WTC11 (cell line): ENCODE measurements at regions not wholly inside any gene's neighbourhood (a gene's known extent, or its start where the extent isn't known, plus 50 kb on each side); places are given as distances from the start of the nearest gene placed in this dataset.

Experiments
- ATAC-seq: fragments of 200-7000 bp; cut with Tn5 transposase; 2 replicates; pipeline ENCODE4 v1.10.0; 2021; ENCODE audit warnings: mild to moderate bottlenecking, moderate library complexity
- CTCF ChIA-PET: fragments of 300-600 bp; sonication (Branson Sonifier 250); formaldehyde crosslinking; loops from one replicate; lab custom pipeline; 2021; ENCODE audit warnings: antibody characterized with exemption; lab: Charles Lee
- POLR2A ChIA-PET: fragments of 350-600 bp; sonication (Branson Sonifier 250); formaldehyde crosslinking; loops from one replicate; lab custom pipeline; 2021; ENCODE audit warnings: antibody characterized with exemption; lab: Charles Lee
- DNase-seq: peaks from one replicate; pipeline ENCODE4 v3.0.0; 2021; ENCODE audit warnings: low spot score
- H3K27ac Mint-ChIP-seq: 2 replicates; pipeline ENCODE4 v1.8.0; 2021; ENCODE audit warnings: mixed read lengths
- H3K27me3 Mint-ChIP-seq: 2 replicates; pipeline ENCODE4 v1.8.0; 2021; ENCODE audit warnings: low read depth, mild to moderate bottlenecking, moderate library complexity, mixed read lengths
- H3K36me3 Mint-ChIP-seq: 2 replicates; pipeline ENCODE4 v1.8.0; 2021; ENCODE audit warnings: mixed read lengths
- H3K4me1 Mint-ChIP-seq: 2 replicates; pipeline ENCODE4 v1.8.0; 2022; ENCODE audit warnings: mixed read lengths
- H3K4me3 Mint-ChIP-seq: 2 replicates; pipeline ENCODE4 v1.8.0; 2021; ENCODE audit warnings: mild to moderate bottlenecking, moderate library complexity, mixed read lengths
- H3K9me3 Mint-ChIP-seq: 2 replicates; pipeline ENCODE4 v1.8.0; 2021; ENCODE audit warnings: mixed read lengths
- CREB1 ChIP-seq: sonication (generic); formaldehyde crosslinking; IDR thresholded peaks from 2 replicates; pipeline ENCODE4 v1.8.0; 2023; ENCODE audit warnings: mild to moderate bottlenecking, missing genetic modification reagents
- EMX1 ChIP-seq: fragments of 250-450 bp; sonication (Bioruptor Pico); IDR thresholded peaks from 2 replicates; pipeline ENCODE4 v1.8.0; 2021; ENCODE audit warnings: mild to moderate bottlenecking
- ETV6 ChIP-seq: sonication (generic); formaldehyde crosslinking; IDR thresholded peaks from 2 replicates; pipeline ENCODE4 v1.8.1; 2022; ENCODE audit warnings: mild to moderate bottlenecking, missing genetic modification reagents
- FOXK1 ChIP-seq: sonication (generic); formaldehyde crosslinking; IDR thresholded peaks from 2 replicates; pipeline ENCODE4 v1.8.0; 2022; ENCODE audit warnings: mild to moderate bottlenecking, moderate library complexity, missing genetic modification reagents
- IRF2 ChIP-seq: sonication (generic); formaldehyde crosslinking; IDR thresholded peaks from 2 replicates; pipeline ENCODE4 v1.8.0; 2022; ENCODE audit warnings: low read depth, missing genetic modification reagents, borderline replicate concordance
- JUN ChIP-seq: sonication (generic); formaldehyde crosslinking; IDR thresholded peaks from 2 replicates; pipeline ENCODE4 v1.8.0; 2023; ENCODE audit warnings: mild to moderate bottlenecking, missing genetic modification reagents
- NFATC4 ChIP-seq: fragments of 250-450 bp; sonication (Bioruptor Pico); IDR thresholded peaks from 2 replicates; pipeline ENCODE4 v1.9.0; 2021; ENCODE audit warnings: mild to moderate bottlenecking
- NR3C1 ChIP-seq: sonication (generic); formaldehyde crosslinking; conservative IDR thresholded peaks from 2 replicates; pipeline ENCODE4 v1.8.1; 2023; ENCODE audit warnings: low read depth, mild to moderate bottlenecking, missing genetic modification reagents
- PRRX2 ChIP-seq: fragments of 250-450 bp; sonication (Bioruptor Pico); IDR thresholded peaks from 2 replicates; pipeline ENCODE4 v1.8.0; 2021; ENCODE audit warnings: mild to moderate bottlenecking
- USF1 ChIP-seq: sonication (generic); formaldehyde crosslinking; IDR thresholded peaks from 2 replicates; pipeline ENCODE4 v1.8.0; 2022; ENCODE audit warnings: mild to moderate bottlenecking, missing genetic modification reagents
- ZBTB21 ChIP-seq: sonication (generic); formaldehyde crosslinking; IDR thresholded peaks from 2 replicates; pipeline ENCODE4 v1.8.1; 2023; ENCODE audit warnings: mild to moderate bottlenecking, missing genetic modification reagents, borderline replicate concordance
- ZNF219 ChIP-seq: sonication (generic); formaldehyde crosslinking; IDR thresholded peaks from 2 replicates; pipeline ENCODE4 v1.8.0; 2023; ENCODE audit warnings: missing genetic modification reagents, mild to moderate bottlenecking, borderline replicate concordance
- ZNF423 ChIP-seq: fragments of 250-450 bp; sonication (Bioruptor Pico); IDR thresholded peaks from 2 replicates; pipeline ENCODE4 v2.1.2; 2022; ENCODE audit warnings: mild to moderate bottlenecking, moderate library complexity
- TF ChIP-seq, protein P1 (sequence below): sonication (generic); formaldehyde crosslinking; IDR thresholded peaks from 2 replicates; pipeline ENCODE4 v1.8.1; 2022; ENCODE audit warnings: low read depth, mild to moderate bottlenecking, moderate library complexity, missing genetic modification reagents, borderline replicate concordance
- TF ChIP-seq, protein P2 (sequence below): sonication (generic); formaldehyde crosslinking; conservative IDR thresholded peaks from 2 replicates; pipeline ENCODE4 v1.8.1; 2023; ENCODE audit warnings: mild to moderate bottlenecking, low read depth, missing genetic modification reagents, moderate library complexity
- TF ChIP-seq, protein P3 (sequence below): sonication (generic); formaldehyde crosslinking; IDR thresholded peaks from 2 replicates; pipeline ENCODE4 v1.8.0; 2023; ENCODE audit warnings: missing genetic modification reagents
- TF ChIP-seq, protein P4 (sequence below): sonication (generic); formaldehyde crosslinking; IDR thresholded peaks from 2 replicates; pipeline ENCODE4 v1.8.0; 2022; ENCODE audit warnings: mild to moderate bottlenecking, missing genetic modification reagents
- TF ChIP-seq, protein P5 (sequence below): sonication (generic); formaldehyde crosslinking; IDR thresholded peaks from 2 replicates; pipeline ENCODE4 v1.8.0; 2022; ENCODE audit warnings: mild to moderate bottlenecking, missing genetic modification reagents
- TF ChIP-seq, protein P6 (sequence below): sonication (generic); formaldehyde crosslinking; IDR thresholded peaks from 2 replicates; pipeline ENCODE4 v1.8.1; 2023; ENCODE audit warnings: mild to moderate bottlenecking, missing genetic modification reagents

GRCh38 chr1:105427543-105427942 lies 1628.9 kb upstream of the PRMT6 start (continued):
- TF ChIP-seq, protein P1, sequence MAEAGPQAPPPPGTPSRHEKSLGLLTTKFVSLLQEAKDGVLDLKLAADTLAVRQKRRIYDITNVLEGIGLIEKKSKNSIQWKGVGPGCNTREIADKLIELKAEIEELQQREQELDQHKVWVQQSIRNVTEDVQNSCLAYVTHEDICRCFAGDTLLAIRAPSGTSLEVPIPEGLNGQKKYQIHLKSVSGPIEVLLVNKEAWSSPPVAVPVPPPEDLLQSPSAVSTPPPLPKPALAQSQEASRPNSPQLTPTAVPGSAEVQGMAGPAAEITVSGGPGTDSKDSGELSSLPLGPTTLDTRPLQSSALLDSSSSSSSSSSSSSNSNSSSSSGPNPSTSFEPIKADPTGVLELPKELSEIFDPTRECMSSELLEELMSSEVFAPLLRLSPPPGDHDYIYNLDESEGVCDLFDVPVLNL (CRISPR knock-in tag) = no peak
- TF ChIP-seq, protein P2, sequence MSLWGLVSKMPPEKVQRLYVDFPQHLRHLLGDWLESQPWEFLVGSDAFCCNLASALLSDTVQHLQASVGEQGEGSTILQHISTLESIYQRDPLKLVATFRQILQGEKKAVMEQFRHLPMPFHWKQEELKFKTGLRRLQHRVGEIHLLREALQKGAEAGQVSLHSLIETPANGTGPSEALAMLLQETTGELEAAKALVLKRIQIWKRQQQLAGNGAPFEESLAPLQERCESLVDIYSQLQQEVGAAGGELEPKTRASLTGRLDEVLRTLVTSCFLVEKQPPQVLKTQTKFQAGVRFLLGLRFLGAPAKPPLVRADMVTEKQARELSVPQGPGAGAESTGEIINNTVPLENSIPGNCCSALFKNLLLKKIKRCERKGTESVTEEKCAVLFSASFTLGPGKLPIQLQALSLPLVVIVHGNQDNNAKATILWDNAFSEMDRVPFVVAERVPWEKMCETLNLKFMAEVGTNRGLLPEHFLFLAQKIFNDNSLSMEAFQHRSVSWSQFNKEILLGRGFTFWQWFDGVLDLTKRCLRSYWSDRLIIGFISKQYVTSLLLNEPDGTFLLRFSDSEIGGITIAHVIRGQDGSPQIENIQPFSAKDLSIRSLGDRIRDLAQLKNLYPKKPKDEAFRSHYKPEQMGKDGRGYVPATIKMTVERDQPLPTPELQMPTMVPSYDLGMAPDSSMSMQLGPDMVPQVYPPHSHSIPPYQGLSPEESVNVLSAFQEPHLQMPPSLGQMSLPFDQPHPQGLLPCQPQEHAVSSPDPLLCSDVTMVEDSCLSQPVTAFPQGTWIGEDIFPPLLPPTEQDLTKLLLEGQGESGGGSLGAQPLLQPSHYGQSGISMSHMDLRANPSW (CRISPR knock-in tag) = no peak
- TF ChIP-seq NR3C1 (CRISPR knock-in tag) = no peak
- TF ChIP-seq, protein P3, sequence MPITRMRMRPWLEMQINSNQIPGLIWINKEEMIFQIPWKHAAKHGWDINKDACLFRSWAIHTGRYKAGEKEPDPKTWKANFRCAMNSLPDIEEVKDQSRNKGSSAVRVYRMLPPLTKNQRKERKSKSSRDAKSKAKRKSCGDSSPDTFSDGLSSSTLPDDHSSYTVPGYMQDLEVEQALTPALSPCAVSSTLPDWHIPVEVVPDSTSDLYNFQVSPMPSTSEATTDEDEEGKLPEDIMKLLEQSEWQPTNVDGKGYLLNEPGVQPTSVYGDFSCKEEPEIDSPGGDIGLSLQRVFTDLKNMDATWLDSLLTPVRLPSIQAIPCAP = no peak
- no peak for TF ChIP-seq PRRX2 (CRISPR knock-in tag)

- ChIA-PET POLR2A (no interaction called here), CTCF (no interaction called here)
- peaks cover 3% of the 10 kb centered on the region; the same call in 1 of the 2 replicates for H3K9me3 Mint-ChIP-seq
- TF ChIP-seq IRF2 (no peak), ETV6 (CRISPR knock-in tag) (no peak), ZNF219 (CRISPR knock-in tag) (no peak), NFATC4 (no peak), EMX1 (CRISPR knock-in tag) (no peak), JUN (no peak), ZNF423 (CRISPR knock-in tag) (no peak), FOXK1 (no peak), CREB1 (CRISPR knock-in tag) (no peak), ZBTB21 (CRISPR knock-in tag) (no peak), USF1 (CRISPR knock-in tag) (no peak)
- TF ChIP-seq, protein P4, sequence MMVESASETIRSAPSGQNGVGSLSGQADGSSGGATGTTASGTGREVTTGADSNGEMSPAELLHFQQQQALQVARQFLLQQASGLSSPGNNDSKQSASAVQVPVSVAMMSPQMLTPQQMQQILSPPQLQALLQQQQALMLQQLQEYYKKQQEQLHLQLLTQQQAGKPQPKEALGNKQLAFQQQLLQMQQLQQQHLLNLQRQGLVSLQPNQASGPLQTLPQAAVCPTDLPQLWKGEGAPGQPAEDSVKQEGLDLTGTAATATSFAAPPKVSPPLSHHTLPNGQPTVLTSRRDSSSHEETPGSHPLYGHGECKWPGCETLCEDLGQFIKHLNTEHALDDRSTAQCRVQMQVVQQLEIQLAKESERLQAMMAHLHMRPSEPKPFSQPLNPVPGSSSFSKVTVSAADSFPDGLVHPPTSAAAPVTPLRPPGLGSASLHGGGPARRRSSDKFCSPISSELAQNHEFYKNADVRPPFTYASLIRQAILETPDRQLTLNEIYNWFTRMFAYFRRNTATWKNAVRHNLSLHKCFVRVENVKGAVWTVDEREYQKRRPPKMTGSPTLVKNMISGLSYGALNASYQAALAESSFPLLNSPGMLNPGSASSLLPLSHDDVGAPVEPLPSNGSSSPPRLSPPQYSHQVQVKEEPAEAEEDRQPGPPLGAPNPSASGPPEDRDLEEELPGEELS (CRISPR knock-in tag) = no peak
- TF ChIP-seq, protein P5, sequence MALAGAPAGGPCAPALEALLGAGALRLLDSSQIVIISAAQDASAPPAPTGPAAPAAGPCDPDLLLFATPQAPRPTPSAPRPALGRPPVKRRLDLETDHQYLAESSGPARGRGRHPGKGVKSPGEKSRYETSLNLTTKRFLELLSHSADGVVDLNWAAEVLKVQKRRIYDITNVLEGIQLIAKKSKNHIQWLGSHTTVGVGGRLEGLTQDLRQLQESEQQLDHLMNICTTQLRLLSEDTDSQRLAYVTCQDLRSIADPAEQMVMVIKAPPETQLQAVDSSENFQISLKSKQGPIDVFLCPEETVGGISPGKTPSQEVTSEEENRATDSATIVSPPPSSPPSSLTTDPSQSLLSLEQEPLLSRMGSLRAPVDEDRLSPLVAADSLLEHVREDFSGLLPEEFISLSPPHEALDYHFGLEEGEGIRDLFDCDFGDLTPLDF (CRISPR knock-in tag) = no peak
- TF ChIP-seq, protein P6, sequence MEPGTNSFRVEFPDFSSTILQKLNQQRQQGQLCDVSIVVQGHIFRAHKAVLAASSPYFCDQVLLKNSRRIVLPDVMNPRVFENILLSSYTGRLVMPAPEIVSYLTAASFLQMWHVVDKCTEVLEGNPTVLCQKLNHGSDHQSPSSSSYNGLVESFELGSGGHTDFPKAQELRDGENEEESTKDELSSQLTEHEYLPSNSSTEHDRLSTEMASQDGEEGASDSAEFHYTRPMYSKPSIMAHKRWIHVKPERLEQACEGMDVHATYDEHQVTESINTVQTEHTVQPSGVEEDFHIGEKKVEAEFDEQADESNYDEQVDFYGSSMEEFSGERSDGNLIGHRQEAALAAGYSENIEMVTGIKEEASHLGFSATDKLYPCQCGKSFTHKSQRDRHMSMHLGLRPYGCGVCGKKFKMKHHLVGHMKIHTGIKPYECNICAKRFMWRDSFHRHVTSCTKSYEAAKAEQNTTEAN (CRISPR knock-in tag) = no peak
- no peak for ATAC-seq
- no peaks in the 10 kb centered on the region for H3K27me3 Mint-ChIP-seq
- no peaks in the 10 kb centered on the region for H3K36me3 Mint-ChIP-seq
- no peak for DNase-seq
- H3K27ac Mint-ChIP-seq = no peak overlapping the region
- H3K4me1 Mint-ChIP-seq = no peaks in the 10 kb centered on the region
- H3K4me3 Mint-ChIP-seq = no peak overlapping the region
Observed at GRCh38 chr1:105436589-105437259, 1619.8 kb upstream of the PRMT6 start.
